Memory B cell (primary cell): ENCODE measurements at regions not wholly inside any gene's neighbourhood (a gene's known extent, or its start where the extent isn't known, plus 50 kb on each side); places are given as distances from the start of the nearest gene placed in this dataset.

Experiments used
- ATAC-seq: fragments of 150-1000 bp; cut with Tn5 transposase; 2 replicates; pipeline ENCODE4 v1.10.0; 2021; ENCODE audit warnings: low read depth, mild to moderate bottlenecking, moderate library complexity
- DNase-seq, 2 donors: peaks; one replicate each; pipeline ENCODE4 v3.0.0; 2022; ENCODE audit warnings: low spot score in 2 of 2
- H3K27ac Mint-ChIP-seq: one replicate; pipeline ENCODE4 v1.8.0; 2022; ENCODE audit warnings: mild to moderate bottlenecking, moderate library complexity, mixed read lengths
- H3K27me3 Mint-ChIP-seq: one replicate; pipeline ENCODE4 v1.8.0; 2022; ENCODE audit warnings: mixed read lengths
- H3K36me3 Mint-ChIP-seq: one replicate; pipeline ENCODE4 v1.8.0; 2022; ENCODE audit warnings: mild to moderate bottlenecking, mixed read lengths
- H3K4me1 Mint-ChIP-seq: one replicate; pipeline ENCODE4 v1.8.0; 2022; ENCODE audit warnings: mixed read lengths
- H3K4me3 Mint-ChIP-seq: one replicate; pipeline ENCODE4 v1.8.0; 2022; ENCODE audit warnings: mild to moderate bottlenecking, moderate library complexity, mixed read lengths
- H3K9me3 Mint-ChIP-seq: one replicate; pipeline ENCODE4 v1.8.0; 2022; ENCODE audit warnings: mixed read lengths

DNA sequence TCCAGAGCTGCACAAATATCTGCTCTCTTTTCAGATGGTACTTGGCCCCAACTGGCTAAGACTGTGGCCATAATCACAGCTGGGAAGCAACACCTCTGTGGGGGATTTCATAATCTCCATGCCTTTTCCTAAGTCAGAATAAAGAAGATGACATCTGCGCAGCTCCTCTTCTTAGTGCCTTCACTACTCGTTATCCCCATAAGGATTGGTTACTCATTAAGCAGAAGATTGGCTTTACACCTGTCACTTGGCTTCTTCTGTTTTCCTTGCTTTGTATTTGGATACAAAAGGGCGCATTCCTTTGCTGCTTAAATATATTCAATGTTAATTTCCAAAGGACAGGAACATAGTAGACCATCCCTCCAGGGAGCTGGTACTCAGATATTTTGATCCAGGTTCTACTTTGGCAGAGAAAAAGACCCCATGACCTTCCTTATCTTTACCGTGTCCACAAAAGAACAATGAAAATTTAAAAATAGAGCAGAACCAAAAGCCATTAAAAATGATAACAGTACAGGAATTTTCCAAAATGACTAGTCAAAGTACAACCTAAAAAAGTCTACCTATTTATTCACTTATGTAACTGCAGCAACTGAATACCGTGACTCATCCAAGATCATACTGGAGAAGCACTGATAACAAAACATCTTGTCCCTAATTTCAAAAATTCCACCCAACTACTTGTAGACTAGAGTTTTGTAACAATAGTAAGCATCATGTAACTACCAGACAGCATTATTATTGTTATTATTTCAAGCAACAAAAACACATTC, 352.3 kb upstream of the TMPO start:
- no peaks in the 10 kb centered on the region for H3K36me3 Mint-ChIP-seq
- no peaks in the 10 kb centered on the region for H3K4me1 Mint-ChIP-seq
- no peak overlapping the region for H3K4me3 Mint-ChIP-seq
- H3K27me3 Mint-ChIP-seq = peaks cover 2% of the 10 kb centered on the region
- H3K9me3 Mint-ChIP-seq = no peaks in the 10 kb centered on the region
- no peak for ATAC-seq
- no peak for DNase-seq
- no peak overlapping the region for H3K27ac Mint-ChIP-seq

DNA sequence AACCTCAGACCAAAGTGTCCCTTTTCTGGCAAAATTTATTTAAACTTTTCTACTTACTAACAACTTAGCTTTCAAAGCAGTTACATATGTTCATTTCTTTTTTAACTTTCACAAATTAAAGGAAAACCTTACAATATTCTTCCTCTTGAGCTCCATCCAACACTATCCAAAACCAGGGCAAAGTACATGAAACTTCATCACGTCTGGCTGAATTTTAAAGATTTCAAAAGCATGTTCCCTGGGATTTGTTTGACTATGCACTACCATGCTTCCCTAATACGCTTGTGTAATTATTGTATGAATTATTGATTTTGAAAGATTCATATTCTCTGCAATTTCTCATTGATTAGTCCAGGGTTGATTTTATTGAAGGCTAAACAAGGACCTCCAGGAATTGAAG, 343.1 kb upstream of the TMPO start:
- ATAC-seq (no peak), DNase-seq (no peak)
- Mint-ChIP-seq H3K36me3 (no peaks in the 10 kb centered on the region), H3K27me3 (no peaks in the 10 kb centered on the region), H3K4me1 (no peaks in the 10 kb centered on the region), H3K27ac (no peak overlapping the region), H3K9me3 (peaks cover 3% of the 10 kb centered on the region), H3K4me3 (no peak overlapping the region)

DNA sequence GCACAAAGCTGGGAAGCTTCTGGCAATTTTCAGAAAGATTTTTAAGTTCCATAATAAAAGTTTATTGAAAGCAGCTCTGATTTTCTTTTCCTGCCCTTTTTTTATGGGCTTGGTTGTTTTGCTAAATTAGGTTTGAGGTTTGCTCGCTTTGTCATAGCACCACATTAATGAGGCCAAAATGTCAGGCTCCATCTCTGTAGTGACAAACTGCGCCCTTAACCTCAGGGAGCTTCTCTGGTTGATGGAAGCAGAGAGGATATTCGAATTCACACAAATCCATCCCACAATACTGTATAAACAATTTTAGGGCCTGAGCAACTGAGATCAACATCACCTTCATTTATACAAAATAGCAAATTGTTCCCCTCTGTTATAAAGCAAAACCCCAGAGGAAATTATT, 342.6 kb upstream of the TMPO start:
- Mint-ChIP-seq H3K27ac (no peak overlapping the region), H3K4me3 (no peak overlapping the region)
- DNase-seq = no peak

DNA sequence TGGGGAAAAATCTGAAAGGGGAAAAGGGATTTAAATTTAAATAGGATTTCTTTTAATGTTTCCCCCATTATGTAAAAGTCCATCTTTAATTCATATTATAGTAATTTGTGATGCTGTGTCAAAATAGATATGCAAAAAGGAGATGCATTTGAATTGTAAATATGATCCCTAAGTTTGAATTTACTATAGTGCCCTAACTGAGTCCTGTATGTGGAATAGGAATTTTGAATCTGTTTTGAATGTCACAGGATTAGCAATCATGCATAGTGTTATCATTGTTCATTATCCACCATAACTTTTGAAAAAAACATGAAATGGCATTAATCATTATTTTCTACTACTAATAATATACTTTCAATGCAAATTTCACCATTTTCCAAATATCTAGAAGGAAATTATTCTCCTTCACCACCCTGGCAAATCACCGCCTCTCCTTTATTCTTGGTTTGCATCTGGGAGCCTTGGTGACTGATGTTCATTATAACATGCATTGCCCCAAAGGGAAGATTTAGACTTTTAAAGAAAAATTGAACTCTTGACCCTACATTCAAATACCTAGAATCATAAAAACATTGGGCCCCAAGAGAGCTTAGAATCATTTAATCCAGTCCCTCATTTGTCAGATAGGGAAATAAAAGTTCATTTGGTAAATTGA, 341.5 kb upstream of the TMPO start:
- Mint-ChIP-seq H3K9me3 (peaks cover 2% of the 10 kb centered on the region), H3K4me3 (no peak overlapping the region), H3K27ac (no peak overlapping the region), H3K36me3 (no peaks in the 10 kb centered on the region), H3K27me3 (no peaks in the 10 kb centered on the region), H3K4me1 (no peaks in the 10 kb centered on the region)
- DNase-seq (no peak), ATAC-seq (no peak)

More for the DNA sequence above, 342.6 kb upstream of the TMPO start:
- Mint-ChIP-seq H3K36me3 (no peaks in the 10 kb centered on the region), H3K9me3 (peaks cover 3% of the 10 kb centered on the region), H3K4me1 (no peaks in the 10 kb centered on the region), H3K27me3 (no peaks in the 10 kb centered on the region)
- ATAC-seq = no peak

DNA sequence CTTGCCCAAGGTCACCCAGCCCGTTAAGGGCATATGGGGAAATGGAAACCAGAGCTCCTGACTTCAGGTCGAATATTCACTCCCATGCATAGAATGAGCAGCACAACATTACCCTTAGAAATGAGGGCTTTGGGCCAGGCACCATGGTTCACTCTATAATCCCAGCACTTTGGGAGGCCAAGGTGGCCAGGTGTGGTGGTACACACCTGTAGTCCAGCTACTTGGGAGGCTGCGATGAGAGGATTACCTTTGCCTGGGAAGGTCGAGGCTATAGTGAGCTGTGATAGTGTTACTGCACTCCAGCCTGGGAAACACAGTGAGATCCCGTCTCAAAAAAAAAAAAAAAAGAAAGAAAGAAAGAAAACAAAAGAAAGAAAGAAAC, 341.0 kb upstream of the TMPO start:
- no peak overlapping the region for H3K4me3 Mint-ChIP-seq
- no peak overlapping the region for H3K27ac Mint-ChIP-seq
- H3K4me1 Mint-ChIP-seq = no peaks in the 10 kb centered on the region
- H3K36me3 Mint-ChIP-seq = no peaks in the 10 kb centered on the region
- no peak for DNase-seq
- no peak for ATAC-seq
- no peaks in the 10 kb centered on the region for H3K27me3 Mint-ChIP-seq
- H3K9me3 Mint-ChIP-seq = no peaks in the 10 kb centered on the region

DNA sequence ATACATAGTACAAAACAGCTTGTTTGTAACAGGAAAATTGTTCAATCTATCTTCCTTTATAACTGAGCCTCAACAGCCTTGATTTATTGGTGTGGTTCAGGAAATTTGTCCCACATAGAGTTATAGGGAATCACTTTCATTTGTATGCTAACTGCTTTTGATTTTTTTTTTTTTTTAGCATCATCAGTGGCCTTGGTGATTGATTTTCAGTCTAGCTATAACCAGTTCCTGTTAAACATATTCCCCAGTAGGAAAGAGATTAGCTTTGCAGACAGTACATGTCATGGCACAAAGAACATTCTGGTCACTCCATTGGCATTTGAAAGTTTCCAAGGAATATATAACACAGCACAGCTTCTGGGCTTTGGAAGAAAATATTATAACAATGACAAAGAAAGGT, 337.3 kb upstream of the TMPO start:
- Mint-ChIP-seq H3K9me3 (no peaks in the 10 kb centered on the region), H3K27ac (no peak overlapping the region), H3K4me3 (no peak overlapping the region), H3K4me1 (no peaks in the 10 kb centered on the region), H3K27me3 (no peaks in the 10 kb centered on the region), H3K36me3 (no peaks in the 10 kb centered on the region)
- ATAC-seq (no peak), DNase-seq (no peak)

DNA sequence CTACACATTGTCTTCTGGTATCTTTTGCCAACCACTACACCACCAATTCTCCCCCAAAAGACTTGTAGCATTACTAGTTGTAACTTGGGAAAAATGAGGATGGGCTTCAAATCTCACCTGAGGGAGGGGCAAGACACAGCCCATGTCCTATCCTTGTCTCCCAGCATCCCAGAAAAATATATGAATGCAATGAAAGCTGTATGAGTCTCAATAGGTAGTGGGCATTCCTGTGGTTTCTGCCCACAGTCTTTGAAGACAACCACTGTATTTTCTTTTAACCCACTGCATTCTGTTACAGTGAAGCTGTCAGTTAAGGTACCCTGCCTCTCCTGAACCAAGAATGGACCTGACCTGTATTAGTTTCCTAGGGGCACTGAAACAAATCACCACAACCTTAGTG, 336.2 kb upstream of the TMPO start:
- Mint-ChIP-seq H3K27ac (no peak overlapping the region), H3K36me3 (no peaks in the 10 kb centered on the region), H3K4me3 (no peak overlapping the region), H3K9me3 (no peaks in the 10 kb centered on the region), H3K27me3 (no peaks in the 10 kb centered on the region), H3K4me1 (no peaks in the 10 kb centered on the region)
- no peak for ATAC-seq
- no peak for DNase-seq

DNA sequence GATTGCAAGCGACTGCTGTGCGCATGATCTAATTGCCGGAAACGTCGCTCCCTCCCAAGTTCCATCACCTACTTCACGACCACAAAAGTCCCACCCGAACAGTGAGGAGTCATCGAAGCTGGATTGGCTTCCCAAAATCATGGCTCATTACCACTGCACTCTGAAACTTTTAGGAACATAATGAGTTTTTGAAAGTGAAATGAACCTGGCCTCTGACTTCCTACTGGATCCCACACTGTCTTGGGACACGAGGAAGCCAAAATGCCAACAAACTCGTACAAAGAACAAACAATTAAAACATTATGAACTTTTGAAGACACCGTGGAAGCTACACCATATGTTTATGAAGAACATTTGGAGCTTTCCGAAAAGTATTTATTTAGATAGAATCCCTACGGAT, 334.8 kb upstream of the TMPO start:
- no peaks in the 10 kb centered on the region for H3K9me3 Mint-ChIP-seq
- DNase-seq (no peak), ATAC-seq (no peak)
- no peaks in the 10 kb centered on the region for H3K36me3 Mint-ChIP-seq
- H3K27me3 Mint-ChIP-seq = no peaks in the 10 kb centered on the region
- no peak overlapping the region for H3K4me3 Mint-ChIP-seq
- H3K4me1 Mint-ChIP-seq = no peaks in the 10 kb centered on the region
- no peak overlapping the region for H3K27ac Mint-ChIP-seq

DNA sequence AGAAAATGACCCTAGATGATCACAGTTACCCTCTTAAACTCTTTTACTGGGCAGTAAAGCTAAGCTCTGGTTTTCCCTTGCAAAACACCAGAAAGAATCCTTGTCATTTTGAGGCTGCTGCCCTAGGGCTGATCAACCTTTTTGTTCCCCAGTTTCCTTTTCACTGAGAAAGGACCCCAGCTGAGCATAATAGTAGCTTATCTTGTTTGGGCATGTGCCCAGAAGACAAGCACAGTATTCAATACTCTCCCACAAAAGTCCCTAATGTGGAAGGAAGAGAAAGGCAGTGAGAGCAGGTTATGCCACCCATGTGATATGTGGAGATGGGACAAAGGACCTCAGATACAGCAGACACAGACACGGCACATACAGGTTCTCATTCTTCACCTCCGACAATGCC, 332.6 kb upstream of the TMPO start:
- no peaks in the 10 kb centered on the region for H3K4me1 Mint-ChIP-seq
- no peaks in the 10 kb centered on the region for H3K9me3 Mint-ChIP-seq
- no peak for DNase-seq
- H3K27ac Mint-ChIP-seq = no peak overlapping the region
- H3K27me3 Mint-ChIP-seq = no peaks in the 10 kb centered on the region
- no peak for ATAC-seq
- no peaks in the 10 kb centered on the region for H3K36me3 Mint-ChIP-seq
- H3K4me3 Mint-ChIP-seq = no peak overlapping the region

DNA sequence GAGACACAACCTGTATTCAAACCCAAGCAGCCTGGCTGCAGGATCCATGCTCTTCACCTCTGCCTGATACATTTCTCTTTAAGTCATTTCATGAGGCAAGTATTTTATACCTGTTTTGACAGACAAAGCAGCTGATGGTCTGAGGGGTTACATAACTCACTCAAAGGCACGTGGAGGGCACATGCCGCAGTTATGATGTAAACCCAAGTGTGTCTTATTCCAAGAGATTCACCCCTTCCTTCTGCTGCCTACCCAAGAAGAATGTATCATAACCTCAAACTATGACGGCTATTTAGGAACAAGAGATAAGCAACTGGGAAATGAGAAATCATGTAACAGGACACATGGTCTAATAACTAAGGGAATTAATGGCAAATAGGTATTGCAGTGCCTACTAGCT, 329.8 kb upstream of the TMPO start:
- Mint-ChIP-seq H3K4me3 (no peak overlapping the region), H3K4me1 (no peaks in the 10 kb centered on the region), H3K27ac (no peak overlapping the region), H3K27me3 (no peaks in the 10 kb centered on the region), H3K9me3 (no peaks in the 10 kb centered on the region), H3K36me3 (no peaks in the 10 kb centered on the region)
- DNase-seq (no peak), ATAC-seq (no peak)

DNA sequence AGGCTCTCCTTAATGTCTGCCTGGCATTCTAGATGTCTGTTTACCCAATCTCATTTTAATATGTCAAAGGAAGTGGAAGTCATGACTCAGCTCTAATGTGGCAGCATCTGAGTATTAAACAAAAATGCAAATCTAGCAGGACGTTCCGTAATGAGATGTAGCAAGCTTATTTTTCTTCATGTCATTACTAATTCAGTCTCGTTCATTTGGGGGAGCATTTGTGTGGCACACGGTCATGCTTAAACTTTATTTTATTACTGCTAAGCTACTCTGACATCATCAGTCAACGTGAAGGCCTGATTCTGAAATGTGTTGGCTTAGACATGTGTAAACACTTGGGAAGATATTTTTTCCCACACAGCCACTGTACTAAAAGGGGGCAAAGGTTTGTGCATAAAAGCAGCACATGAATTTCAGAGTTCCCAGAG, 326.7 kb upstream of the TMPO start:
- ATAC-seq (no peak), DNase-seq (no peak)
- Mint-ChIP-seq H3K27me3 (no peaks in the 10 kb centered on the region), H3K36me3 (no peaks in the 10 kb centered on the region), H3K9me3 (no peaks in the 10 kb centered on the region), H3K4me3 (no peak overlapping the region), H3K4me1 (no peaks in the 10 kb centered on the region), H3K27ac (no peak overlapping the region)

DNA sequence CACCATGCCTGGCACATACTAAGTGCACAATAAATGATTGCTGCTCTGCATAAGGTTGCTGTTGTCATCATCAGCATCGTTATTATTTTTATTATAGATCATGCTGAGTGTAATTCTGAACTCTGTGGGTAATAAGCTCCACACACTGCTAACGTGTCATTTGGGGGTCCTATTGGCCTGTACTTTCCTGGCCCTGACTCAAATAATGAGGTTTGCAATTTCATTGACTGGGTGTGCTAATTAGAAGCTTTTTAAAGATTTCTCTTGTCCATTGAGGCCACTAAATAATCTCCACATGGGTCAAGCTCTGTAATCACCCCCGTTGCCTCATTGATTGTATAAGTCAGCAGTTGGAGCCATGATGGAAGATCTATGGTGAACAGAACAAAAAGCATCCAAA, 320.8 kb upstream of the TMPO start:
- Mint-ChIP-seq H3K36me3 (no peaks in the 10 kb centered on the region), H3K4me3 (no peak overlapping the region), H3K27me3 (peaks cover 4% of the 10 kb centered on the region), H3K27ac (no peak overlapping the region), H3K9me3 (peaks cover 1% of the 10 kb centered on the region), H3K4me1 (no peaks in the 10 kb centered on the region)
- DNase-seq (no peak), ATAC-seq (no peak)

DNA sequence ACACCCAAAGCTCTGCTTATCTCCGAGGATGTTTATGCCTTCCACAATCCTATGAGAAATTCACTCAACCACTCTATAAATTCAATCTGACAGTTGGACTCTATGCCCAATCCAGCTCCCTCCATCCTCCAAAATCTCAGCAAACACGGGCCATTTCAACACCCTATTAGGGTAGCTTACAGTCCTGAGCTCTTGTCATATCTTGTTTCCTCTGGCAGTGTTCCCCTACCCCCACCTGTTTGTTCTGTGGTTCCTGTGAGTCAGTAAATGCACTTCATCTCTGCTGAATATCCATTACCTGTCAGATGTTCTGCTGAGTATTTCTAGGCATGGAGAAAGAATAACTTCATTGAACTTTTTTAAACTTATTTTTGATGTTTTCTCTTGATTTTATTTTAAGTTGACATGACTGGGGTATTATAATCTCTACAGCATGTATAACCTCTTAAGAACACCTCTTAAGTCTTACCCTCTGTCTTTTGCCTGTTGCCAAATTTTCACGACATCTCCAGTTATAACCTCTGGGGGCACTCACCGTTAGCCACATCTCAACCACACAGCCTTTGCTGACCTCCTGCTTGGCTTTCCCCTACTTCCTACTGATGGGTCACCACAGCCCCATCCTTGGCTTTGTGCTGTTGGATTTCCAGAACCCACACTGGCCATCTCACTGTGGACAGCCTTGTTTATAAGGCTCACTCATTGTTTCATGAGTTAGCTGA, 317.0 kb upstream of the TMPO start:
- Mint-ChIP-seq H3K27ac (no peak overlapping the region), H3K4me1 (no peaks in the 10 kb centered on the region), H3K4me3 (no peak overlapping the region), H3K27me3 (peaks cover 4% of the 10 kb centered on the region), H3K9me3 (peaks cover 5% of the 10 kb centered on the region), H3K36me3 (peaks cover under 1% of the 10 kb centered on the region)
- DNase-seq (no peak), ATAC-seq (no peak)

DNA sequence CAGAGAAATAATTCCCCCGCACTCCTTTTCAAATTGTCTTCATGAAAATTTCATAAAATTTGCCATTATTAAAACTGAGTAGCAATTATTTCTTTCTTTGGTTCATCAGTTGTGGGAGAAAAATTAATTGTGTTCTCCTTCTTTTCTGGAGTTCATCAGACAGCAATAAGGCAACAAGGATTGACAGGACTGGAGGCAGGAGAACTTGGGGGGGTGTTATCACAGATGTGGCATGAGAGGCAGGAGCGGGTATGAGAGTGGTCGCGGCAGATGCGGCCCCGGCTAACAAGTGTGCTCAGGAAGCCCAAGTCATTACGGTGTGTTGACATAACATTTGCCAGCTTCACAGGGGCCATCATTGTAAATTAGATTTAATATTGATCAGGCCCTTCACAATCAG, 306.6 kb upstream of the TMPO start:
- no peak overlapping the region for H3K27ac Mint-ChIP-seq
- no peaks in the 10 kb centered on the region for H3K4me1 Mint-ChIP-seq
- ATAC-seq (no peak), DNase-seq (no peak)
- H3K9me3 Mint-ChIP-seq = peaks cover 8% of the 10 kb centered on the region
- H3K36me3 Mint-ChIP-seq = no peaks in the 10 kb centered on the region
- H3K4me3 Mint-ChIP-seq = no peak overlapping the region
- H3K27me3 Mint-ChIP-seq = no peaks in the 10 kb centered on the region
